H1 (cell line): ENCODE measurements at regions not wholly inside any gene's neighbourhood (a gene's known extent, or its start where the extent isn't known, plus 50 kb on each side); places are given as distances from the start of the nearest gene placed in this dataset.

Source experiments
- EP300 ChIP-seq, 2 experiments: IDR thresholded peaks; 1 replicate in 1 of 2; 2 replicates in 1 of 2; pipeline ENCODE4 v1.6.1; 2011 to 2012; ENCODE audit warnings: low read depth in 2 of 2, low read length in 2 of 2, mild to moderate bottlenecking in 2 of 2, borderline replicate concordance in 1 of 2, inconsistent platforms in 1 of 2, moderate library complexity in 1 of 2
- GABPA ChIP-seq: IDR thresholded peaks from 2 replicates; pipeline ENCODE4 v1.6.1; 2011; ENCODE audit warnings: mild to moderate bottlenecking, low read length, moderate library complexity, borderline replicate concordance; ENCODE audit not compliant: insufficient read depth
- POLR2A ChIP-seq, 2 experiments: IDR thresholded peaks; 1 replicate in 1 of 2; 2 replicates in 1 of 2; pipeline ENCODE4 v1.6.1; 2011; ENCODE audit warnings: low read depth in 2 of 2, low read length in 2 of 2, mild to moderate bottlenecking in 2 of 2; ENCODE audit errors: control extremely low read depth in 1 of 2
- SP2 ChIP-seq: IDR thresholded peaks from 2 replicates; pipeline ENCODE4 v1.6.1; 2012; ENCODE audit warnings: mild to moderate bottlenecking, low read length, inconsistent platforms
- SRF ChIP-seq: IDR thresholded peaks from 2 replicates; pipeline ENCODE4 v1.6.1; 2011; ENCODE audit warnings: mild to moderate bottlenecking, low read depth, low read length, moderate library complexity
- TF ChIP-seq, protein P1 (sequence below): fragments of 300-600 bp; sonication (generic); IDR thresholded peaks from 2 replicates; pipeline ENCODE4 v1.7.1; 2012; ENCODE audit warnings: low read length, moderate library complexity, mild to moderate bottlenecking, inconsistent platforms; ENCODE audit not compliant: insufficient replicate concordance
- TF ChIP-seq, protein P2 (sequence below), 3 experiments: IDR thresholded peaks; 1 replicate in 2 of 3; 2 replicates in 1 of 3; pipeline versions ENCODE4 v1.5.1 to v1.6.1; 2011; ENCODE audit warnings: low read length in 3 of 3, mild to moderate bottlenecking in 3 of 3, inconsistent platforms in 2 of 3, low read depth in 1 of 3, moderate library complexity in 1 of 3; ENCODE audit not compliant: insufficient read depth in 1 of 3; ENCODE audit errors: control extremely low read depth in 1 of 3

DNA sequence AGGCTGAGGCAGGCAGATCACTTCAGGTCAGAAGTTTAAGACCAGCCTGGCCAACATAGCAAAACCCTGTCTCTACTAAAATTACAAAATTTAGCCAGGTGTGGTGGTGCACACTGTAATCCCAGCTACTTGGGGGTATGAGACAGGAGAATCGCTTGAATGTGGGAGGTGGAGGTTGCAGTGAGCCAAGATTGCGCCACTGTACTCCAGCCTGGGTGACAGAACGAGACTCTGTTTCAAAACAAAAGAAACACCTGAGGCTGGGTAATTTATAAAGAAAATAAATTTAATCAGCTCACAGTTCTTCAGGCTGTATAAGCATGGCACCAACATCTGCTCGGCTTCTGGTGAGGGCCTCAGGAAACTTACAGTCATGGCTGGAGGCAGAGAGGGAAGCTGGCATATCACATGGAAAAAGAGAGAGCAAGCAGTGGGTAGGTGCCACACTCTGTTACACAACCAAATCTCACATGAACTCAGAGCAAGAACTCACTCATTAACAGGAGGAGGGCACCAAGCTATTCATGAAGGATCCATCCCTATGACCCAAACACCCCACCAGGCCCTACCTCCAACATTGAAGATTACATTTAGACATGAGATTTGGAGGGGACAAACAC, 244.1 kb upstream of the RBBP8 start (continued):
- TF ChIP-seq, protein P1, sequence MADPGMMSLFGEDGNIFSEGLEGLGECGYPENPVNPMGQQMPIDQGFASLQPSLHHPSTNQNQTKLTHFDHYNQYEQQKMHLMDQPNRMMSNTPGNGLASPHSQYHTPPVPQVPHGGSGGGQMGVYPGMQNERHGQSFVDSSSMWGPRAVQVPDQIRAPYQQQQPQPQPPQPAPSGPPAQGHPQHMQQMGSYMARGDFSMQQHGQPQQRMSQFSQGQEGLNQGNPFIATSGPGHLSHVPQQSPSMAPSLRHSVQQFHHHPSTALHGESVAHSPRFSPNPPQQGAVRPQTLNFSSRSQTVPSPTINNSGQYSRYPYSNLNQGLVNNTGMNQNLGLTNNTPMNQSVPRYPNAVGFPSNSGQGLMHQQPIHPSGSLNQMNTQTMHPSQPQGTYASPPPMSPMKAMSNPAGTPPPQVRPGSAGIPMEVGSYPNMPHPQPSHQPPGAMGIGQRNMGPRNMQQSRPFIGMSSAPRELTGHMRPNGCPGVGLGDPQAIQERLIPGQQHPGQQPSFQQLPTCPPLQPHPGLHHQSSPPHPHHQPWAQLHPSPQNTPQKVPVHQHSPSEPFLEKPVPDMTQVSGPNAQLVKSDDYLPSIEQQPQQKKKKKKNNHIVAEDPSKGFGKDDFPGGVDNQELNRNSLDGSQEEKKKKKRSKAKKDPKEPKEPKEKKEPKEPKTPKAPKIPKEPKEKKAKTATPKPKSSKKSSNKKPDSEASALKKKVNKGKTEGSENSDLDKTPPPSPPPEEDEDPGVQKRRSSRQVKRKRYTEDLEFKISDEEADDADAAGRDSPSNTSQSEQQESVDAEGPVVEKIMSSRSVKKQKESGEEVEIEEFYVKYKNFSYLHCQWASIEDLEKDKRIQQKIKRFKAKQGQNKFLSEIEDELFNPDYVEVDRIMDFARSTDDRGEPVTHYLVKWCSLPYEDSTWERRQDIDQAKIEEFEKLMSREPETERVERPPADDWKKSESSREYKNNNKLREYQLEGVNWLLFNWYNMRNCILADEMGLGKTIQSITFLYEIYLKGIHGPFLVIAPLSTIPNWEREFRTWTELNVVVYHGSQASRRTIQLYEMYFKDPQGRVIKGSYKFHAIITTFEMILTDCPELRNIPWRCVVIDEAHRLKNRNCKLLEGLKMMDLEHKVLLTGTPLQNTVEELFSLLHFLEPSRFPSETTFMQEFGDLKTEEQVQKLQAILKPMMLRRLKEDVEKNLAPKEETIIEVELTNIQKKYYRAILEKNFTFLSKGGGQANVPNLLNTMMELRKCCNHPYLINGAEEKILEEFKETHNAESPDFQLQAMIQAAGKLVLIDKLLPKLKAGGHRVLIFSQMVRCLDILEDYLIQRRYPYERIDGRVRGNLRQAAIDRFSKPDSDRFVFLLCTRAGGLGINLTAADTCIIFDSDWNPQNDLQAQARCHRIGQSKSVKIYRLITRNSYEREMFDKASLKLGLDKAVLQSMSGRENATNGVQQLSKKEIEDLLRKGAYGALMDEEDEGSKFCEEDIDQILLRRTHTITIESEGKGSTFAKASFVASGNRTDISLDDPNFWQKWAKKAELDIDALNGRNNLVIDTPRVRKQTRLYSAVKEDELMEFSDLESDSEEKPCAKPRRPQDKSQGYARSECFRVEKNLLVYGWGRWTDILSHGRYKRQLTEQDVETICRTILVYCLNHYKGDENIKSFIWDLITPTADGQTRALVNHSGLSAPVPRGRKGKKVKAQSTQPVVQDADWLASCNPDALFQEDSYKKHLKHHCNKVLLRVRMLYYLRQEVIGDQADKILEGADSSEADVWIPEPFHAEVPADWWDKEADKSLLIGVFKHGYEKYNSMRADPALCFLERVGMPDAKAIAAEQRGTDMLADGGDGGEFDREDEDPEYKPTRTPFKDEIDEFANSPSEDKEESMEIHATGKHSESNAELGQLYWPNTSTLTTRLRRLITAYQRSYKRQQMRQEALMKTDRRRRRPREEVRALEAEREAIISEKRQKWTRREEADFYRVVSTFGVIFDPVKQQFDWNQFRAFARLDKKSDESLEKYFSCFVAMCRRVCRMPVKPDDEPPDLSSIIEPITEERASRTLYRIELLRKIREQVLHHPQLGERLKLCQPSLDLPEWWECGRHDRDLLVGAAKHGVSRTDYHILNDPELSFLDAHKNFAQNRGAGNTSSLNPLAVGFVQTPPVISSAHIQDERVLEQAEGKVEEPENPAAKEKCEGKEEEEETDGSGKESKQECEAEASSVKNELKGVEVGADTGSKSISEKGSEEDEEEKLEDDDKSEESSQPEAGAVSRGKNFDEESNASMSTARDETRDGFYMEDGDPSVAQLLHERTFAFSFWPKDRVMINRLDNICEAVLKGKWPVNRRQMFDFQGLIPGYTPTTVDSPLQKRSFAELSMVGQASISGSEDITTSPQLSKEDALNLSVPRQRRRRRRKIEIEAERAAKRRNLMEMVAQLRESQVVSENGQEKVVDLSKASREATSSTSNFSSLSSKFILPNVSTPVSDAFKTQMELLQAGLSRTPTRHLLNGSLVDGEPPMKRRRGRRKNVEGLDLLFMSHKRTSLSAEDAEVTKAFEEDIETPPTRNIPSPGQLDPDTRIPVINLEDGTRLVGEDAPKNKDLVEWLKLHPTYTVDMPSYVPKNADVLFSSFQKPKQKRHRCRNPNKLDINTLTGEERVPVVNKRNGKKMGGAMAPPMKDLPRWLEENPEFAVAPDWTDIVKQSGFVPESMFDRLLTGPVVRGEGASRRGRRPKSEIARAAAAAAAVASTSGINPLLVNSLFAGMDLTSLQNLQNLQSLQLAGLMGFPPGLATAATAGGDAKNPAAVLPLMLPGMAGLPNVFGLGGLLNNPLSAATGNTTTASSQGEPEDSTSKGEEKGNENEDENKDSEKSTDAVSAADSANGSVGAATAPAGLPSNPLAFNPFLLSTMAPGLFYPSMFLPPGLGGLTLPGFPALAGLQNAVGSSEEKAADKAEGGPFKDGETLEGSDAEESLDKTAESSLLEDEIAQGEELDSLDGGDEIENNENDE: no peak
- TF ChIP-seq, protein P2, sequence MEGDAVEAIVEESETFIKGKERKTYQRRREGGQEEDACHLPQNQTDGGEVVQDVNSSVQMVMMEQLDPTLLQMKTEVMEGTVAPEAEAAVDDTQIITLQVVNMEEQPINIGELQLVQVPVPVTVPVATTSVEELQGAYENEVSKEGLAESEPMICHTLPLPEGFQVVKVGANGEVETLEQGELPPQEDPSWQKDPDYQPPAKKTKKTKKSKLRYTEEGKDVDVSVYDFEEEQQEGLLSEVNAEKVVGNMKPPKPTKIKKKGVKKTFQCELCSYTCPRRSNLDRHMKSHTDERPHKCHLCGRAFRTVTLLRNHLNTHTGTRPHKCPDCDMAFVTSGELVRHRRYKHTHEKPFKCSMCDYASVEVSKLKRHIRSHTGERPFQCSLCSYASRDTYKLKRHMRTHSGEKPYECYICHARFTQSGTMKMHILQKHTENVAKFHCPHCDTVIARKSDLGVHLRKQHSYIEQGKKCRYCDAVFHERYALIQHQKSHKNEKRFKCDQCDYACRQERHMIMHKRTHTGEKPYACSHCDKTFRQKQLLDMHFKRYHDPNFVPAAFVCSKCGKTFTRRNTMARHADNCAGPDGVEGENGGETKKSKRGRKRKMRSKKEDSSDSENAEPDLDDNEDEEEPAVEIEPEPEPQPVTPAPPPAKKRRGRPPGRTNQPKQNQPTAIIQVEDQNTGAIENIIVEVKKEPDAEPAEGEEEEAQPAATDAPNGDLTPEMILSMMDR (IDR thresholded peaks at IDR 0.05; ENCODE audit: control extremely low read depth in 1 of 3, insufficient read depth in 1 of 3, low read depth in 1 of 3, low read length in 3 of 3): no peak
- TF ChIP-seq EP300 (IDR thresholded peaks at IDR 0.05; ENCODE audit: borderline replicate concordance in 1 of 2, low read depth in 2 of 2, low read length in 2 of 2) (no peak), SRF (no peak), POLR2A (IDR thresholded peaks at IDR 0.05; ENCODE audit: control extremely low read depth in 1 of 2, low read depth in 2 of 2, low read length in 2 of 2) (no peak), SP2 (no peak), GABPA (no peak)
